CD14-positive monocyte (primary cell): ENCODE measurements at regions not wholly inside any gene's neighbourhood (a gene's known extent, or its start where the extent isn't known, plus 50 kb on each side); places are given as distances from the start of the nearest gene placed in this dataset. TPM values are rescaled to one million over a fixed set of nuclear protein-coding genes. Genes with fewer than 3 reads are reported as not detected.

ENCODE experiments used
- DNase-seq, 3 donors: peaks; one replicate each; pipeline ENCODE4 v3.0.0-alpha.2; 2011 to 2022
- H2AFZ ChIP-seq: 2 replicates; pipeline ENCODE4 v1.6.0; 2012; ENCODE audit warnings: mild to moderate bottlenecking, low read depth, low read length, inconsistent platforms; ENCODE audit not compliant: insufficient read depth, poor library complexity, severe bottlenecking
- H3K27ac ChIP-seq, 2 donors: 1 replicate in 1 of 2; 2 replicates in 1 of 2; pipeline ENCODE4 v1.5.1; 2012 to 2013; ENCODE audit warnings: low read length in 2 of 2, control low read depth in 1 of 2, inconsistent platforms in 1 of 2, low read depth in 1 of 2, mild to moderate bottlenecking in 1 of 2
- H3K27me3 ChIP-seq, 2 donors: one replicate each; pipeline versions ENCODE4 v1.6.0 to v1.6.1; 2011 to 2013; ENCODE audit warnings: low read length in 2 of 2; ENCODE audit not compliant: control insufficient read depth in 2 of 2, insufficient read depth in 2 of 2
- H3K36me3 ChIP-seq, 2 donors: replicated peaks in 1 of 2; 1 replicate in 1 of 2; 2 replicates in 1 of 2; pipeline versions ENCODE4 v1.5.1 to v1.6.1; 2012 to 2013; ENCODE audit warnings: low read length in 2 of 2, control low read depth in 1 of 2, inconsistent platforms in 1 of 2, mild to moderate bottlenecking in 1 of 2; ENCODE audit not compliant: insufficient read depth in 2 of 2, control insufficient read depth in 1 of 2
- H3K4me1 ChIP-seq, 2 donors: 1 replicate in 1 of 2; 2 replicates in 1 of 2; pipeline versions ENCODE4 v1.5.1 to v1.6.1; 2012 to 2013; ENCODE audit warnings: low read length in 2 of 2, control low read depth in 1 of 2, inconsistent platforms in 1 of 2, mild to moderate bottlenecking in 1 of 2, moderate library complexity in 1 of 2; ENCODE audit not compliant: insufficient read depth in 2 of 2, control insufficient read depth in 1 of 2
- H3K4me2 ChIP-seq: replicated peaks from 2 replicates; pipeline ENCODE3; 2012; ENCODE audit warnings: low read length, moderate library complexity, mild to moderate bottlenecking; ENCODE audit not compliant: poor library complexity, severe bottlenecking; ENCODE audit errors: extremely low read depth
- H3K4me3 ChIP-seq, 3 experiments: fragments of 200-600 bp in 1 of 3; sonication (generic) in 1 of 3; replicated peaks in 1 of 3; 1 replicate in 2 of 3; 2 replicates in 1 of 3; pipeline ENCODE4 v1.5.1; 2011 to 2013; ENCODE audit warnings: low read length in 3 of 3, mild to moderate bottlenecking in 3 of 3, control low read depth in 2 of 3, low read depth in 2 of 3, inconsistent platforms in 1 of 3, moderate library complexity in 1 of 3
- H3K79me2 ChIP-seq: 2 replicates; pipeline ENCODE4 v1.6.0; 2012; ENCODE audit warnings: mild to moderate bottlenecking, control low read depth, inconsistent platforms, low read length, moderate library complexity; ENCODE audit not compliant: insufficient read depth
- H3K9ac ChIP-seq: 2 replicates; pipeline ENCODE4 v1.6.0; 2017; ENCODE audit warnings: low read length, mild to moderate bottlenecking; ENCODE audit not compliant: insufficient read depth, poor library complexity, severe bottlenecking
- H3K9me3 ChIP-seq, 2 donors: replicated peaks in 1 of 2; 1 replicate in 1 of 2; 2 replicates in 1 of 2; pipeline versions ENCODE4 v1.5.1 to v1.6.1; 2012 to 2013; ENCODE audit warnings: low read length in 2 of 2, control low read depth in 1 of 2; ENCODE audit not compliant: control insufficient read depth in 1 of 2, insufficient read depth in 1 of 2
- H4K20me1 ChIP-seq: 2 replicates; pipeline ENCODE4 v1.6.0; 2012; ENCODE audit warnings: mild to moderate bottlenecking, low read length, control low read depth, moderate library complexity; ENCODE audit not compliant: insufficient read depth
- H3K27ac Mint-ChIP-seq, 7 donors: one replicate each; pipeline ENCODE4 v1.8.0; 2020; ENCODE audit warnings: mild to moderate bottlenecking in 7 of 7, mixed read lengths in 7 of 7, moderate library complexity in 6 of 7, inconsistent platforms in 2 of 7
- H3K27me3 Mint-ChIP-seq, 3 donors: one replicate each; pipeline ENCODE4 v1.8.0; 2021 to 2022; ENCODE audit warnings: low read depth in 3 of 3, mild to moderate bottlenecking in 3 of 3, mixed read lengths in 3 of 3, moderate library complexity in 3 of 3, inconsistent platforms in 1 of 3
- H3K36me3 Mint-ChIP-seq, 2 donors: one replicate each; pipeline ENCODE4 v1.8.0; 2020; ENCODE audit warnings: mixed read lengths in 2 of 2, inconsistent platforms in 1 of 2, mild to moderate bottlenecking in 1 of 2
- H3K4me1 Mint-ChIP-seq: one replicate; pipeline ENCODE4 v1.8.0; 2020; ENCODE audit warnings: mild to moderate bottlenecking, mixed read lengths
- H3K4me3 Mint-ChIP-seq, 2 donors: one replicate each; pipeline ENCODE4 v1.8.0; 2020; ENCODE audit warnings: mild to moderate bottlenecking in 2 of 2, mixed read lengths in 2 of 2, moderate library complexity in 1 of 2
- H3K9me3 Mint-ChIP-seq, 7 donors: one replicate each; pipeline ENCODE4 v1.8.0; 2020 to 2022; ENCODE audit warnings: mixed read lengths in 7 of 7, mild to moderate bottlenecking in 6 of 7, moderate library complexity in 6 of 7, inconsistent platforms in 2 of 7
- WGBS: methylation state at CpG from one replicate; pipeline ENCODE4 v1.1.5; 2013; ENCODE audit warnings: missing lambda C conversion rate; ENCODE audit not compliant: insufficient coverage; 5-methylcytosine and 5-hydroxymethylcytosine counted together
- intact Hi-C, 2 donors: fragments of 100-400 bp; cut with micrococcal nuclease; formaldehyde crosslinking; loops; one replicate each; pipeline versions ENCODE4 v1.15.0 to v1.15.1; 2023
- small RNA-seq: library from RNA; depleted of rRNA; stranded (forward); fragments of <200 nt; gene quantifications from one replicate; pipeline ENCODE3, GENCODE V24; 2012; ENCODE audit warnings: low read depth; ENCODE audit not compliant: insufficient read length
- TF ChIP-seq, protein P1 (sequence below): fragments of 200-600 bp; IDR thresholded peaks from one replicate; pipeline ENCODE4 v1.8.0; 2022; ENCODE audit warnings: antibody characterized with exemption, mild to moderate bottlenecking

GRCh38 chr15:25930931-25931330 is 67.8 kb upstream of the ATP10A start:
- H3K4me3 Mint-ChIP-seq = no peak overlapping the region
- H3K36me3 Mint-ChIP-seq = no peaks in the 10 kb centered on the region
- TF ChIP-seq, protein P1, sequence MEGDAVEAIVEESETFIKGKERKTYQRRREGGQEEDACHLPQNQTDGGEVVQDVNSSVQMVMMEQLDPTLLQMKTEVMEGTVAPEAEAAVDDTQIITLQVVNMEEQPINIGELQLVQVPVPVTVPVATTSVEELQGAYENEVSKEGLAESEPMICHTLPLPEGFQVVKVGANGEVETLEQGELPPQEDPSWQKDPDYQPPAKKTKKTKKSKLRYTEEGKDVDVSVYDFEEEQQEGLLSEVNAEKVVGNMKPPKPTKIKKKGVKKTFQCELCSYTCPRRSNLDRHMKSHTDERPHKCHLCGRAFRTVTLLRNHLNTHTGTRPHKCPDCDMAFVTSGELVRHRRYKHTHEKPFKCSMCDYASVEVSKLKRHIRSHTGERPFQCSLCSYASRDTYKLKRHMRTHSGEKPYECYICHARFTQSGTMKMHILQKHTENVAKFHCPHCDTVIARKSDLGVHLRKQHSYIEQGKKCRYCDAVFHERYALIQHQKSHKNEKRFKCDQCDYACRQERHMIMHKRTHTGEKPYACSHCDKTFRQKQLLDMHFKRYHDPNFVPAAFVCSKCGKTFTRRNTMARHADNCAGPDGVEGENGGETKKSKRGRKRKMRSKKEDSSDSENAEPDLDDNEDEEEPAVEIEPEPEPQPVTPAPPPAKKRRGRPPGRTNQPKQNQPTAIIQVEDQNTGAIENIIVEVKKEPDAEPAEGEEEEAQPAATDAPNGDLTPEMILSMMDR = no peak
- Histone ChIP-seq H2AFZ (no peak overlapping the region), H3K27me3 (no peaks in the 10 kb centered on the region), H3K4me3 (no peak overlapping the region), H3K4me1 (peaks cover 0 to 6% of the 10 kb centered on the region in 2 donors), H3K27ac (no peak overlapping the region), H4K20me1 (no peaks in the 10 kb centered on the region), H3K36me3 (no peaks in the 10 kb centered on the region), H3K4me2 (no peak overlapping the region), H3K79me2 (no peaks in the 10 kb centered on the region), H3K9me3 (peaks cover 0 to 3% of the 10 kb centered on the region in 2 donors), H3K9ac (no peak overlapping the region)
- WGBS = 100% methylated on average over 2 of the region's 2 CpGs
- intact Hi-C loops = loop anchor here in 1 of 2 donors (10.0 kb wide), 1 partner anchor 426 kb away; no protein-coding TSS in a partner anchor
- DNase-seq = no peak
- H3K27ac Mint-ChIP-seq = no peak overlapping the region
- H3K4me1 Mint-ChIP-seq = peaks cover 6% of the 10 kb centered on the region
- H3K9me3 Mint-ChIP-seq = peaks cover 4 to 18% (median 11%) of the 10 kb centered on the region in 7 donors
- peaks cover 9 to 12% (median 11%) of the 10 kb centered on the region in 3 donors for H3K27me3 Mint-ChIP-seq

Small RNA genes in the stretch of these regions (small RNA-seq; reads per million reads assigned to genes)
- not detected for gene RF00554
